Neuronal stem cell (in vitro differentiated cells): ENCODE measurements at regions not wholly inside any gene's neighbourhood (a gene's known extent, or its start where the extent isn't known, plus 50 kb on each side); places are given as distances from the start of the nearest gene placed in this dataset.
A peak's percentile ranks its signal among the peaks of the same experiment; 100 is the strongest.

Experiments
- DNase-seq: peaks from one replicate; pipeline ENCODE4 v3.0.0-alpha.2; 2013; ENCODE audit warnings: low spot score
- H2AFZ ChIP-seq: one replicate; pipeline ENCODE4 v1.6.1; 2013; ENCODE audit warnings: mild to moderate bottlenecking, low read length, inconsistent platforms
- H2AK5ac ChIP-seq: 2 replicates; pipeline ENCODE4 v1.6.1; 2013; ENCODE audit warnings: low read depth, mild to moderate bottlenecking, inconsistent platforms, low read length, moderate library complexity, mixed read lengths
- H2BK120ac ChIP-seq: 2 replicates; pipeline ENCODE4 v1.6.1; 2013; ENCODE audit warnings: low read depth, mild to moderate bottlenecking, inconsistent platforms, low read length, moderate library complexity, mixed read lengths
- H2BK12ac ChIP-seq: one replicate; pipeline ENCODE4 v1.6.1; 2013; ENCODE audit warnings: low read length, inconsistent platforms
- H2BK15ac ChIP-seq: 2 replicates; pipeline ENCODE4 v1.6.1; 2013; ENCODE audit warnings: mild to moderate bottlenecking, low read length, inconsistent platforms, mixed read lengths
- H2BK5ac ChIP-seq: one replicate; pipeline ENCODE4 v1.6.1; 2013; ENCODE audit warnings: inconsistent platforms, mild to moderate bottlenecking, low read length, moderate library complexity
- H3K14ac ChIP-seq: one replicate; pipeline ENCODE4 v1.6.1; 2013; ENCODE audit warnings: low read length, inconsistent platforms
- H3K18ac ChIP-seq: 2 replicates; pipeline ENCODE4 v1.6.1; 2013; ENCODE audit warnings: low read length, inconsistent platforms
- H3K23ac ChIP-seq: 2 replicates; pipeline ENCODE4 v1.6.1; 2013; ENCODE audit warnings: low read depth, mild to moderate bottlenecking, mixed read lengths, low read length, inconsistent platforms; ENCODE audit not compliant: poor library complexity
- H3K27ac ChIP-seq: replicated peaks from 3 replicates; pipeline ENCODE4 v1.5.1; 2013; ENCODE audit warnings: low read length, inconsistent platforms
- H3K27me3 ChIP-seq, 3 experiments: 2 replicates each; pipeline ENCODE4 v1.6.1; 2013; ENCODE audit warnings: low read length in 3 of 3, mild to moderate bottlenecking in 2 of 3, inconsistent platforms in 1 of 3, low read depth in 1 of 3, mixed read lengths in 1 of 3, moderate library complexity in 1 of 3; ENCODE audit not compliant: control insufficient read depth in 3 of 3, insufficient read depth in 3 of 3
- H3K36me3 ChIP-seq, 2 donors: replicated peaks in 1 of 2; 2 replicates each; pipeline ENCODE4 v1.6.1; 2013; ENCODE audit warnings: low read length in 2 of 2; ENCODE audit not compliant: control insufficient read depth in 2 of 2, insufficient read depth in 2 of 2
- H3K4ac ChIP-seq: 2 replicates; pipeline ENCODE4 v1.6.1; 2013; ENCODE audit warnings: inconsistent platforms, mild to moderate bottlenecking, low read length, moderate library complexity
- H3K4me1 ChIP-seq, 2 donors: 1 replicate in 1 of 2; 2 replicates in 1 of 2; pipeline ENCODE4 v1.6.1; 2013; ENCODE audit warnings: low read length in 2 of 2, low read depth in 1 of 2; ENCODE audit not compliant: control insufficient read depth in 2 of 2, insufficient read depth in 1 of 2
- H3K4me2 ChIP-seq: one replicate; pipeline ENCODE4 v1.6.1; 2013; ENCODE audit warnings: mild to moderate bottlenecking, low read length, inconsistent platforms; ENCODE audit not compliant: insufficient read depth, poor library complexity, severe bottlenecking
- H3K4me3 ChIP-seq, 2 donors: 2 replicates each; pipeline ENCODE4 v1.5.1; 2013; ENCODE audit warnings: low read length in 2 of 2, mild to moderate bottlenecking in 2 of 2, inconsistent platforms in 1 of 2, moderate library complexity in 1 of 2
- H3K79me1 ChIP-seq: one replicate; pipeline ENCODE4 v1.6.1; 2013; ENCODE audit warnings: low read depth, mild to moderate bottlenecking, inconsistent platforms, low read length, moderate library complexity
- H3K9ac ChIP-seq: one replicate; pipeline ENCODE4 v1.6.1; 2013; ENCODE audit warnings: mild to moderate bottlenecking, low read depth, low read length, inconsistent platforms; ENCODE audit not compliant: poor library complexity
- H3K9me3 ChIP-seq, 2 donors: replicated peaks in 1 of 2; 2 replicates each; pipeline versions ENCODE3 to v1.6.1; 2013; ENCODE audit warnings: low read length in 2 of 2, mild to moderate bottlenecking in 2 of 2, inconsistent platforms in 1 of 2, low read depth in 1 of 2, mixed read lengths in 1 of 2, moderate library complexity in 1 of 2; ENCODE audit not compliant: control insufficient read depth in 2 of 2, insufficient read depth in 1 of 2
- H4K8ac ChIP-seq: one replicate; pipeline ENCODE4 v1.6.1; 2013; ENCODE audit warnings: low read depth, mild to moderate bottlenecking, inconsistent platforms, low read length, moderate library complexity
- H4K91ac ChIP-seq: one replicate; pipeline ENCODE4 v1.6.1; 2013; ENCODE audit warnings: low read length, low read depth, mild to moderate bottlenecking, inconsistent platforms; ENCODE audit not compliant: poor library complexity
- WGBS, 2 donors: extraction: QIAGEN DNeasy Blood & Tissue Kit; methylation state at CpG; one replicate each; pipeline ENCODE4 v1.1.7; 2013; ENCODE audit warnings: missing lambda C conversion rate in 2 of 2, mixed read lengths in 1 of 2; ENCODE audit not compliant: insufficient read length in 2 of 2, insufficient replicate concordance in 1 of 2; ENCODE audit errors: extremely low coverage in 2 of 2; 5-methylcytosine and 5-hydroxymethylcytosine counted together

GRCh38 chr12:4857472-4858291, 52.0 kb upstream of the KCNA1 start:
- H3K14ac ChIP-seq = no peak overlapping the region
- no peaks in the 10 kb centered on the region for H3K36me3 ChIP-seq
- no peaks in the 10 kb centered on the region for H3K9me3 ChIP-seq
- no peak overlapping the region for H3K4ac ChIP-seq
- DNase-seq = peak; percentile 82
- no CpG with 5 or more reads among the region's 24 CpGs for WGBS, 2 donors
- no peak overlapping the region for H3K27ac ChIP-seq
- peak overlapping the region; percentile 49 for H2AFZ ChIP-seq
- H2AK5ac ChIP-seq = no peak overlapping the region
- H3K27me3 ChIP-seq = peaks cover 0 to 46% (median 0%) of the 10 kb centered on the region in 3 experiments
- H2BK5ac ChIP-seq = no peak overlapping the region
- no peak overlapping the region for H3K9ac ChIP-seq
- H4K8ac ChIP-seq = no peak overlapping the region
- H3K4me2 ChIP-seq = peak overlapping the region; percentile 49
- H3K23ac ChIP-seq = no peak overlapping the region
- H3K79me1 ChIP-seq = no peaks in the 10 kb centered on the region
- H3K18ac ChIP-seq = peak overlapping the region; percentile 29
- no peak overlapping the region for H2BK15ac ChIP-seq
- no peak overlapping the region for H2BK120ac ChIP-seq
- no peak overlapping the region for H4K91ac ChIP-seq
- peaks cover 5 to 14% of the 10 kb centered on the region in 2 donors for H3K4me1 ChIP-seq
- no peak overlapping the region for H3K4me3 ChIP-seq
- no peak overlapping the region for H2BK12ac ChIP-seq

DNA sequence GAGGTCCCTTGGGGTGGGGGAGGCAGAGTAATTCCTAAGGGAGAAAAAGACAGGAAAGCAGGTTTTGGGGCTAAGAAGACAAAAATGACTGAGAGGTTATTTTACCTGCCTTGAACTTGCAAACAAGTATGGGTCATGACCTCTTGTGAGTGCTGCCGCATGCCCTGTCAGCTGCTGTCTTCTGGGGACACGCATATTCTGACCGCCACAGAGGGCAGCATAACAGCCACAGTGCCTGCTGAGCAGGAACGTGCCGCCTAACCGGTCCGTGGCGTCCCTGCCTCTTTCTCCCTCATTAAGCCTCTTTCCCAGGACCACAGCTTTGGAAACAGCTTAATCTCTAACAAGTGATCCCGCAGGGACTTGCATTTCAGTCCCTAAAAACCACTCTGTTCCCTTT, 51.3 kb upstream of the KCNA1 start:
- H3K79me1 ChIP-seq = no peaks in the 10 kb centered on the region
- H3K4me1 ChIP-seq = peaks cover 5 to 14% of the 10 kb centered on the region in 2 donors
- no peak overlapping the region for H2BK12ac ChIP-seq
- peak; percentile 41 for DNase-seq
- H3K23ac ChIP-seq = no peak overlapping the region
- H3K27ac ChIP-seq = no peak overlapping the region
- no peaks in the 10 kb centered on the region for H3K36me3 ChIP-seq
- H4K8ac ChIP-seq = no peak overlapping the region
- H3K14ac ChIP-seq = no peak overlapping the region
- WGBS, 2 donors = no CpG with 5 or more reads among the region's 9 CpGs
- H4K91ac ChIP-seq = no peak overlapping the region
- H3K4me3 ChIP-seq = no peak overlapping the region
- no peak overlapping the region for H2BK5ac ChIP-seq
- no peak overlapping the region for H2AK5ac ChIP-seq
- no peak overlapping the region for H3K18ac ChIP-seq
- H2BK120ac ChIP-seq = no peak overlapping the region
- H2BK15ac ChIP-seq = no peak overlapping the region
- no peak overlapping the region for H3K9ac ChIP-seq
- H3K4me2 ChIP-seq = no peak overlapping the region
- H3K9me3 ChIP-seq = no peaks in the 10 kb centered on the region
- H3K4ac ChIP-seq = no peak overlapping the region
- peaks cover 0 to 53% (median 0%) of the 10 kb centered on the region in 3 experiments for H3K27me3 ChIP-seq
- no peak overlapping the region for H2AFZ ChIP-seq

DNA sequence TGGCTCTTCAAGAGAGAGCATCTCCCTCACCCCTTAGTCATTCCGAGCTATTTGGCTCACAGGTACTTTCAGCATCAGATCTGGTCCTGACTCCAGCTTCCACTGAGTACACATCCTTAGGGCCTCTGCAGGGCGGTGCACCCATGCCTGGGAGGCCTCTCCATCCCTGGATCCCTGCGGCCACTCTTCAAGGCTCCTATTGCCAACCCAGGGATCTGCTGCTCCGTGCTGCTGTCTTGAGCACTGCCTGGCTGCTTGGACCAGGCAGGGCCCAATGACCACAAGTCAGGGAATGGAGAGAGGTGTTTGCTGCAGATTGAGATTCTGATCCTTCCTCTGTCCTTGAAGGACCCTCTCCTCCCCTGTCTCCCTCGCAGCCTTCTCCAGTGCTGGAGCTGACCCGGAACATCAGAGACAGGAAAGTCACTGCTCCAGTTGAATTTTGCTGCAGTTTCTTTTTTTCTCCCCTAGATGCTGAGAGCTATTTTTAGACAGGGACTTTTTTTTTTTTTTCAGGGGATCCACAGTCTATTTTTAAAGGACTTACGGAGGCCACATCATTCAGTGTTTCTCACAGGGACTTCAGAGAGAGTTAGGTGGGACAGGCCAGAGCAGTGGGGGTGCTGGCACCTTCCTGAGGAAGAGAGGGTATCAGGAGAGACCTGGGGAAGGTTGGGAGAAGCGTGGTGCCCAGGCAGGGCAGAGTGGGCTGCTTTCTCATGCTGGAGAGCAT, 50.1 kb upstream of the KCNA1 start:
- Histone ChIP-seq H4K8ac (no peak overlapping the region), H3K9me3 (no peaks in the 10 kb centered on the region), H3K4me1 (peaks cover 5 to 14% of the 10 kb centered on the region in 2 donors), H3K36me3 (no peaks in the 10 kb centered on the region), H3K9ac (no peak overlapping the region), H3K79me1 (no peaks in the 10 kb centered on the region), H2BK5ac (no peak overlapping the region), H3K4ac (no peak overlapping the region), H2AFZ (no peak overlapping the region), H2BK15ac (no peak overlapping the region), H3K18ac (no peak overlapping the region), H2AK5ac (peak overlapping the region; percentile 12), H3K4me3 (no peak overlapping the region), H2BK120ac (no peak overlapping the region), H2BK12ac (no peak overlapping the region), H3K23ac (no peak overlapping the region), H3K27ac (no peak overlapping the region), H3K4me2 (no peak overlapping the region), H3K14ac (no peak overlapping the region), H3K27me3 (peaks cover 0 to 62% (median 3%) of the 10 kb centered on the region in 3 experiments), H4K91ac (no peak overlapping the region)
- DNase-seq = no peak
- no CpG with 5 or more reads among the region's 8 CpGs for WGBS, 2 donors
